ENCODE measurements at regions not wholly inside any gene's neighbourhood (a gene's known extent, or its start where the extent isn't known, plus 50 kb on each side); places are given as distances from the start of the nearest gene placed in this dataset.

- peaks cover 21% of the 10 kb centered on the region for H3K4me1 ChIP-seq (ENCODE audit: control insufficient read depth, insufficient read depth, low read length)
- WGBS, 2 experiments, result 97 to 99% methylated on average over 5 of the region's 5 CpGs
- no peaks in the 10 kb centered on the region for H3K9me3 ChIP-seq (ENCODE audit: control insufficient read depth, low read length)
- H3K27ac ChIP-seq (ENCODE audit: insufficient read depth, low read depth, low read length, poor library complexity, severe bottlenecking), result no peak overlapping the region
- H3K36me3 ChIP-seq (ENCODE audit: control insufficient read depth, insufficient read depth, low read length), result no peaks in the 10 kb centered on the region
- H3K27me3 ChIP-seq (ENCODE audit: control insufficient read depth, insufficient read depth, low read length, poor library complexity, severe bottlenecking), result no peaks in the 10 kb centered on the region
- H3K4me3 ChIP-seq (ENCODE audit: insufficient read depth, low read depth, low read length), result no peak overlapping the region
Observed at GRCh38 chr13:107834717-107835116, 380.6 kb downstream of the LIG4 start.

- no peak overlapping the region for H3K4me3 ChIP-seq (ENCODE audit: insufficient read depth, low read depth, low read length)
- H3K9me3 ChIP-seq (ENCODE audit: control insufficient read depth, low read length), result no peaks in the 10 kb centered on the region
- no peaks in the 10 kb centered on the region for H3K27me3 ChIP-seq (ENCODE audit: control insufficient read depth, insufficient read depth, low read length, poor library complexity, severe bottlenecking)
- WGBS, 2 experiments, result 90% methylated on average over 1 of the region's 1 CpG; no CpG with 5 or more reads in 1 of the 2 experiments
- no peak overlapping the region for H3K27ac ChIP-seq (ENCODE audit: insufficient read depth, low read depth, low read length, poor library complexity, severe bottlenecking)
- no peaks in the 10 kb centered on the region for H3K36me3 ChIP-seq (ENCODE audit: control insufficient read depth, insufficient read depth, low read length)
- H3K4me1 ChIP-seq (ENCODE audit: control insufficient read depth, insufficient read depth, low read length), result peaks cover 21% of the 10 kb centered on the region
Observed at GRCh38 chr13:107834281-107834680, 381.1 kb downstream of the LIG4 start.

- peak overlapping the region; percentile 21 for H3K27ac ChIP-seq (ENCODE audit: insufficient read depth, low read depth, low read length, poor library complexity, severe bottlenecking)
- H3K36me3 ChIP-seq (ENCODE audit: control insufficient read depth, insufficient read depth, low read length), result no peaks in the 10 kb centered on the region
- 76 to 78% methylated on average over 10 of the region's 10 CpGs for WGBS, 2 experiments
- H3K4me3 ChIP-seq (ENCODE audit: insufficient read depth, low read depth, low read length), result no peak overlapping the region
- peaks cover 11% of the 10 kb centered on the region for H3K4me1 ChIP-seq (ENCODE audit: control insufficient read depth, insufficient read depth, low read length)
- no peaks in the 10 kb centered on the region for H3K27me3 ChIP-seq (ENCODE audit: control insufficient read depth, insufficient read depth, low read length, poor library complexity, severe bottlenecking)
- no peaks in the 10 kb centered on the region for H3K9me3 ChIP-seq (ENCODE audit: control insufficient read depth, low read length)
Observed at GRCh38 chr13:107832500-107833100, 382.7 kb downstream of the LIG4 start.

- Histone ChIP-seq H3K36me3 (ENCODE audit: control insufficient read depth, insufficient read depth, low read length) (no peaks in the 10 kb centered on the region), H3K27ac (ENCODE audit: insufficient read depth, low read depth, low read length, poor library complexity, severe bottlenecking) (peak overlapping the region; percentile 11), H3K9me3 (ENCODE audit: control insufficient read depth, low read length) (no peaks in the 10 kb centered on the region), H3K4me3 (ENCODE audit: insufficient read depth, low read depth, low read length) (no peak overlapping the region), H3K4me1 (ENCODE audit: control insufficient read depth, insufficient read depth, low read length) (peaks cover 7% of the 10 kb centered on the region), H3K27me3 (ENCODE audit: control insufficient read depth, insufficient read depth, low read length, poor library complexity, severe bottlenecking) (no peaks in the 10 kb centered on the region)
- WGBS, 2 experiments, result 90 to 96% methylated on average over 3 of the region's 3 CpGs
Observed at GRCh38 chr13:107830804-107831203, 384.5 kb downstream of the LIG4 start.

- 95 to 99% methylated on average over 10 to 11 of the region's 11 CpGs for WGBS, 2 experiments
- H3K4me1 ChIP-seq (ENCODE audit: control insufficient read depth, insufficient read depth, low read length), result peaks cover 6% of the 10 kb centered on the region
- no peak overlapping the region for H3K4me3 ChIP-seq (ENCODE audit: insufficient read depth, low read depth, low read length)
- no peaks in the 10 kb centered on the region for H3K27me3 ChIP-seq (ENCODE audit: control insufficient read depth, insufficient read depth, low read length, poor library complexity, severe bottlenecking)
- H3K36me3 ChIP-seq (ENCODE audit: control insufficient read depth, insufficient read depth, low read length), result no peaks in the 10 kb centered on the region
- no peak overlapping the region for H3K27ac ChIP-seq (ENCODE audit: insufficient read depth, low read depth, low read length, poor library complexity, severe bottlenecking)
- no peaks in the 10 kb centered on the region for H3K9me3 ChIP-seq (ENCODE audit: control insufficient read depth, low read length)
Observed at GRCh38 chr13:107827840-107828549, 387.3 kb downstream of the LIG4 start.

- Histone ChIP-seq H3K9me3 (ENCODE audit: control insufficient read depth, low read length) (no peaks in the 10 kb centered on the region), H3K4me1 (ENCODE audit: control insufficient read depth, insufficient read depth, low read length) (no peaks in the 10 kb centered on the region), H3K4me3 (ENCODE audit: insufficient read depth, low read depth, low read length) (no peak overlapping the region), H3K27me3 (ENCODE audit: control insufficient read depth, insufficient read depth, low read length, poor library complexity, severe bottlenecking) (no peaks in the 10 kb centered on the region), H3K36me3 (ENCODE audit: control insufficient read depth, insufficient read depth, low read length) (no peaks in the 10 kb centered on the region), H3K27ac (ENCODE audit: insufficient read depth, low read depth, low read length, poor library complexity, severe bottlenecking) (no peak overlapping the region)
- 92 to 93% methylated on average over 6 of the region's 7 CpGs for WGBS, 2 experiments
Observed at GRCh38 chr13:107824635-107825034, 390.7 kb downstream of the LIG4 start.

GRCh38 chr13:107822006-107822405 is 393.3 kb downstream of the LIG4 start:
- Histone ChIP-seq H3K27me3 (ENCODE audit: control insufficient read depth, insufficient read depth, low read length, poor library complexity, severe bottlenecking) (no peaks in the 10 kb centered on the region), H3K36me3 (ENCODE audit: control insufficient read depth, insufficient read depth, low read length) (no peaks in the 10 kb centered on the region), H3K4me3 (ENCODE audit: insufficient read depth, low read depth, low read length) (no peak overlapping the region), H3K4me1 (ENCODE audit: control insufficient read depth, insufficient read depth, low read length) (no peaks in the 10 kb centered on the region), H3K27ac (ENCODE audit: insufficient read depth, low read depth, low read length, poor library complexity, severe bottlenecking) (no peak overlapping the region), H3K9me3 (ENCODE audit: control insufficient read depth, low read length) (no peaks in the 10 kb centered on the region)

- no peaks in the 10 kb centered on the region for H3K4me1 ChIP-seq (ENCODE audit: control insufficient read depth, insufficient read depth, low read length)
- 87 to 90% methylated on average over 1 of the region's 2 CpGs for WGBS, 2 experiments
Observed at GRCh38 chr13:107821492-107821891, 393.8 kb downstream of the LIG4 start.

GRCh38 chr13:107819071-107819470 is 396.3 kb downstream of the LIG4 start:
- Histone ChIP-seq H3K27me3 (ENCODE audit: control insufficient read depth, insufficient read depth, low read length, poor library complexity, severe bottlenecking) (no peaks in the 10 kb centered on the region), H3K36me3 (ENCODE audit: control insufficient read depth, insufficient read depth, low read length) (no peaks in the 10 kb centered on the region), H3K27ac (ENCODE audit: insufficient read depth, low read depth, low read length, poor library complexity, severe bottlenecking) (no peak overlapping the region), H3K9me3 (ENCODE audit: control insufficient read depth, low read length) (no peaks in the 10 kb centered on the region), H3K4me1 (ENCODE audit: control insufficient read depth, insufficient read depth, low read length) (no peaks in the 10 kb centered on the region), H3K4me3 (ENCODE audit: insufficient read depth, low read depth, low read length) (no peak overlapping the region)
- WGBS, 2 experiments, result 90 to 93% methylated on average over 2 of the region's 2 CpGs

More at GRCh38 chr13:107821492-107821891, 393.8 kb downstream of the LIG4 start:
- no peaks in the 10 kb centered on the region for H3K27me3 ChIP-seq (ENCODE audit: control insufficient read depth, insufficient read depth, low read length, poor library complexity, severe bottlenecking)
- no peak overlapping the region for H3K27ac ChIP-seq (ENCODE audit: insufficient read depth, low read depth, low read length, poor library complexity, severe bottlenecking)
- no peak overlapping the region for H3K4me3 ChIP-seq (ENCODE audit: insufficient read depth, low read depth, low read length)
- no peaks in the 10 kb centered on the region for H3K36me3 ChIP-seq (ENCODE audit: control insufficient read depth, insufficient read depth, low read length)
- H3K9me3 ChIP-seq (ENCODE audit: control insufficient read depth, low read length), result no peaks in the 10 kb centered on the region

- Histone ChIP-seq H3K9me3 (ENCODE audit: control insufficient read depth, low read length) (no peaks in the 10 kb centered on the region), H3K4me1 (ENCODE audit: control insufficient read depth, insufficient read depth, low read length) (no peaks in the 10 kb centered on the region), H3K27me3 (ENCODE audit: control insufficient read depth, insufficient read depth, low read length, poor library complexity, severe bottlenecking) (no peaks in the 10 kb centered on the region), H3K27ac (ENCODE audit: insufficient read depth, low read depth, low read length, poor library complexity, severe bottlenecking) (no peak overlapping the region), H3K36me3 (ENCODE audit: control insufficient read depth, insufficient read depth, low read length) (no peaks in the 10 kb centered on the region), H3K4me3 (ENCODE audit: insufficient read depth, low read depth, low read length) (no peak overlapping the region)
- WGBS, 2 experiments, result 64 to 66% methylated on average over 5 of the region's 6 CpGs
Observed at GRCh38 chr13:107817647-107818287, 397.6 kb downstream of the LIG4 start.
